H9 (cell line): ENCODE measurements at regions not wholly inside any gene's neighbourhood (a gene's known extent, or its start where the extent isn't known, plus 50 kb on each side); places are given as distances from the start of the nearest gene placed in this dataset.

ENCODE experiments used
- DNase-seq: peaks from one replicate; pipeline ENCODE4 v3.0.0-alpha.2; 2017
- H2AFZ ChIP-seq: one replicate; pipeline ENCODE4 v1.6.1; 2013; ENCODE audit warnings: mild to moderate bottlenecking, low read length, control low read depth, moderate library complexity
- H2AK5ac ChIP-seq: 2 replicates; pipeline ENCODE4 v1.6.1; 2013; ENCODE audit warnings: low read length, control low read depth, mixed read lengths; ENCODE audit not compliant: insufficient read length
- H2BK120ac ChIP-seq: one replicate; pipeline ENCODE4 v1.6.1; 2013; ENCODE audit warnings: low read depth, mild to moderate bottlenecking, low read length, control low read depth, inconsistent platforms; ENCODE audit not compliant: poor library complexity, severe bottlenecking
- H2BK12ac ChIP-seq: 2 replicates; pipeline ENCODE4 v1.6.1; 2013; ENCODE audit warnings: low read length, control low read depth, mixed read lengths, low read depth; ENCODE audit not compliant: insufficient read length
- H2BK15ac ChIP-seq: 2 replicates; pipeline ENCODE4 v1.6.1; 2013; ENCODE audit warnings: low read depth, low read length, control low read depth
- H2BK20ac ChIP-seq: one replicate; pipeline ENCODE4 v1.6.1; 2013; ENCODE audit warnings: low read depth, mild to moderate bottlenecking, low read length, control low read depth, inconsistent platforms; ENCODE audit not compliant: poor library complexity, severe bottlenecking
- H2BK5ac ChIP-seq: 2 replicates; pipeline ENCODE4 v1.6.1; 2013; ENCODE audit warnings: low read length, control low read depth, mixed read lengths; ENCODE audit not compliant: insufficient read length
- H3K14ac ChIP-seq: 2 replicates; pipeline ENCODE4 v1.6.1; 2013; ENCODE audit warnings: low read length, control low read depth; ENCODE audit not compliant: insufficient read depth
- H3K18ac ChIP-seq: 2 replicates; pipeline ENCODE4 v1.6.1; 2013; ENCODE audit warnings: low read depth, mild to moderate bottlenecking, mixed read lengths, low read length, control low read depth; ENCODE audit not compliant: insufficient read length
- H3K23ac ChIP-seq: 2 replicates; pipeline ENCODE4 v1.6.1; 2013; ENCODE audit warnings: low read length, control low read depth, mixed read lengths, low read depth; ENCODE audit not compliant: insufficient read length
- H3K23me2 ChIP-seq: 2 replicates; pipeline ENCODE4 v1.6.1; 2013; ENCODE audit warnings: low read depth, mild to moderate bottlenecking, mixed read lengths, low read length, control low read depth; ENCODE audit not compliant: insufficient read length, poor library complexity, severe bottlenecking
- H3K27ac ChIP-seq: 2 replicates; pipeline ENCODE4 v1.5.1; 2013; ENCODE audit warnings: low read length, control low read depth, mixed read lengths, low read depth; ENCODE audit not compliant: insufficient read length
- H3K27me3 ChIP-seq: 2 replicates; pipeline ENCODE4 v1.6.1; 2013; ENCODE audit warnings: low read length, control low read depth, inconsistent platforms; ENCODE audit not compliant: insufficient read depth
- H3K4ac ChIP-seq: 2 replicates; pipeline ENCODE4 v1.6.1; 2013; ENCODE audit warnings: low read depth, mild to moderate bottlenecking, control low read depth, inconsistent platforms, low read length, moderate library complexity
- H3K4me1 ChIP-seq: 2 replicates; pipeline ENCODE4 v1.6.1; 2013; ENCODE audit warnings: low read length, control low read depth, inconsistent platforms; ENCODE audit not compliant: insufficient read depth
- H3K4me2 ChIP-seq: 2 replicates; pipeline ENCODE4 v1.6.1; 2013; ENCODE audit warnings: low read length, control low read depth, mixed read lengths; ENCODE audit not compliant: insufficient read length, insufficient read depth
- H3K56ac ChIP-seq: 2 replicates; pipeline ENCODE4 v1.6.1; 2013; ENCODE audit warnings: low read depth, mild to moderate bottlenecking, mixed read lengths, low read length, control low read depth; ENCODE audit not compliant: insufficient read length
- H3K79me1 ChIP-seq: 2 replicates; pipeline ENCODE4 v1.6.1; 2013; ENCODE audit warnings: low read depth, mild to moderate bottlenecking, moderate library complexity, low read length, control low read depth, inconsistent platforms; ENCODE audit not compliant: insufficient read depth, poor library complexity, severe bottlenecking
- H3K79me2 ChIP-seq: 2 replicates; pipeline ENCODE4 v1.6.1; 2013; ENCODE audit warnings: low read length, control low read depth, inconsistent platforms; ENCODE audit not compliant: insufficient read depth
- H3K9ac ChIP-seq: 2 replicates; pipeline ENCODE4 v1.6.1; 2013; ENCODE audit warnings: low read length, control low read depth, mixed read lengths; ENCODE audit not compliant: insufficient read length; ENCODE audit errors: extremely low read depth
- H3K9me3 ChIP-seq: one replicate; pipeline ENCODE4 v1.6.1; 2013; ENCODE audit warnings: low read depth, low read length, inconsistent platforms; ENCODE audit not compliant: control insufficient read depth
- H3T11ph ChIP-seq: one replicate; pipeline ENCODE4 v1.6.1; 2013; ENCODE audit warnings: mild to moderate bottlenecking, low read length, control low read depth, inconsistent platforms
- H4K20me1 ChIP-seq: one replicate; pipeline ENCODE4 v1.6.1; 2013; ENCODE audit not compliant: control insufficient read depth, insufficient read length, insufficient read depth
- H4K5ac ChIP-seq: 2 replicates; pipeline ENCODE4 v1.6.1; 2013; ENCODE audit warnings: low read depth, mild to moderate bottlenecking, mixed read lengths, low read length, control low read depth; ENCODE audit not compliant: insufficient read length
- H4K8ac ChIP-seq: replicated peaks from 2 replicates; pipeline ENCODE4 v1.6.1; 2013; ENCODE audit warnings: low read length, control low read depth, mixed read lengths, low read depth; ENCODE audit not compliant: insufficient read length
- H4K91ac ChIP-seq: 2 replicates; pipeline ENCODE4 v1.6.1; 2013; ENCODE audit warnings: low read depth, mild to moderate bottlenecking, moderate library complexity, mixed read lengths, low read length, control low read depth; ENCODE audit not compliant: insufficient read length
- H3K27ac Mint-ChIP-seq, 3 experiments: 2 replicates in 2 of 3; 3 replicates in 1 of 3; pipeline ENCODE4 v1.8.0; 2020 to 2021; ENCODE audit warnings: mixed read lengths in 3 of 3, mild to moderate bottlenecking in 1 of 3, moderate library complexity in 1 of 3
- H3K27me3 Mint-ChIP-seq: 2 replicates; pipeline ENCODE4 v1.8.0; 2021; ENCODE audit warnings: low read depth, mild to moderate bottlenecking, moderate library complexity, mixed read lengths
- H3K36me3 Mint-ChIP-seq, 3 experiments: 2 replicates in 2 of 3; 3 replicates in 1 of 3; pipeline ENCODE4 v1.8.0; 2020 to 2021; ENCODE audit warnings: low read depth in 3 of 3, mixed read lengths in 3 of 3; ENCODE audit not compliant: insufficient read depth in 1 of 3
- H3K4me1 Mint-ChIP-seq, 2 experiments: 2 replicates each; pipeline ENCODE4 v1.8.0; 2020; ENCODE audit warnings: mixed read lengths in 2 of 2
- H3K4me3 Mint-ChIP-seq, 2 experiments: 2 replicates in 1 of 2; 3 replicates in 1 of 2; pipeline ENCODE4 v1.8.0; 2020 to 2021; ENCODE audit warnings: mild to moderate bottlenecking in 2 of 2, mixed read lengths in 2 of 2, moderate library complexity in 1 of 2
- H3K9me3 Mint-ChIP-seq, 2 experiments: 2 replicates in 1 of 2; 3 replicates in 1 of 2; pipeline ENCODE4 v1.8.0; 2020; ENCODE audit warnings: mild to moderate bottlenecking in 2 of 2, mixed read lengths in 2 of 2, moderate library complexity in 1 of 2
- CTCF ChIP-seq: fragments of 200-600 bp; sonication (generic); conservative IDR thresholded peaks from 3 replicates; pipeline ENCODE4 v1.8.0; 2021; ENCODE audit warnings: antibody characterized with exemption, mild to moderate bottlenecking
- WGBS: extraction: QIAGEN DNeasy Blood & Tissue Kit; methylation state at CpG from one replicate; pipeline ENCODE4 v1.1.7; 2013; ENCODE audit warnings: missing lambda C conversion rate, low lambda C conversion rate, mixed read lengths; ENCODE audit not compliant: insufficient read length; ENCODE audit errors: extremely low coverage; 5-methylcytosine and 5-hydroxymethylcytosine counted together

GRCh38 chr2:123738643-123739042 lies 286.4 kb upstream of the CNTNAP5 start:
- Mint-ChIP-seq H3K4me3 (no peak overlapping the region), H3K9me3 (no peaks in the 10 kb centered on the region), H3K36me3 (no peaks in the 10 kb centered on the region; a peak in 2 of 7 replicates), H3K4me1 (peaks cover 0 to 4% of the 10 kb centered on the region in 2 experiments; a peak in 1 of 4 replicates), H3K27ac (no peak overlapping the region), H3K27me3 (no peaks in the 10 kb centered on the region)
- no peaks in the 10 kb centered on the region for H3K23me2 ChIP-seq
- H3K9ac ChIP-seq = no peak overlapping the region
- no peak overlapping the region for H3K4me2 ChIP-seq
- no peak overlapping the region for H3K4ac ChIP-seq
- H3K27me3 ChIP-seq = no peaks in the 10 kb centered on the region
- no peak overlapping the region for H2BK120ac ChIP-seq
- H2BK12ac ChIP-seq = no peak overlapping the region
- no peak overlapping the region for H3K27ac ChIP-seq
- no peak overlapping the region for H4K5ac ChIP-seq
- H2BK15ac ChIP-seq = no peak overlapping the region
- H2AFZ ChIP-seq = no peak overlapping the region
- H4K8ac ChIP-seq = no peak overlapping the region
- H3K18ac ChIP-seq = no peak overlapping the region
- no peak overlapping the region for H2BK20ac ChIP-seq
- WGBS = no CpG with 5 or more reads among the region's 1 CpG
- no peak for TF ChIP-seq CTCF
- H3T11ph ChIP-seq = no peak overlapping the region
- no peaks in the 10 kb centered on the region; the same call in 1 of the 2 replicates for H3K4me1 ChIP-seq
- no peak overlapping the region for H4K91ac ChIP-seq
- no peaks in the 10 kb centered on the region for H3K79me2 ChIP-seq
- DNase-seq = no peak
- no peaks in the 10 kb centered on the region for H4K20me1 ChIP-seq
- H3K9me3 ChIP-seq = no peaks in the 10 kb centered on the region
- no peak overlapping the region for H2AK5ac ChIP-seq
- H3K56ac ChIP-seq = no peak overlapping the region
- no peaks in the 10 kb centered on the region for H3K79me1 ChIP-seq
- no peak overlapping the region for H2BK5ac ChIP-seq
- no peak overlapping the region for H3K14ac ChIP-seq
- H3K23ac ChIP-seq = no peak overlapping the region
